GM23338 (cell line): ENCODE measurements at regions not wholly inside any gene's neighbourhood (a gene's known extent, or its start where the extent isn't known, plus 50 kb on each side); places are given as distances from the start of the nearest gene placed in this dataset.

Experiments used
- ATAC-seq: fragments of 200-7000 bp; cut with Tn5 transposase; 3 replicates; pipeline ENCODE4 v1.9.1; 2020
- DNase-seq: peaks from one replicate; pipeline ENCODE4 v3.0.0-alpha.2; 2015; ENCODE audit warnings: low spot score
- H2AFZ ChIP-seq: fragments of 200-600 bp; sonication (generic); 2 replicates; pipeline ENCODE4 v1.8.0; 2016; ENCODE audit warnings: antibody characterized with exemption, mild to moderate bottlenecking, moderate library complexity
- H3F3A ChIP-seq: fragments of 200-600 bp; sonication (generic); replicated peaks from 2 replicates; pipeline ENCODE4 v1.8.0; 2017; ENCODE audit warnings: antibody characterized with exemption, mixed run types, low read depth
- H3K27ac ChIP-seq: fragments of 200-600 bp; sonication (generic); 2 replicates; pipeline ENCODE4 v1.6.1; 2016; ENCODE audit warnings: low read depth
- H3K27me3 ChIP-seq: fragments of 200-600 bp; sonication (generic); 2 replicates; pipeline ENCODE4 v1.8.0; 2016; ENCODE audit warnings: mild to moderate bottlenecking, mixed run types, moderate library complexity; ENCODE audit not compliant: insufficient read depth
- H3K36me3 ChIP-seq: fragments of 200-600 bp; sonication (generic); 2 replicates; pipeline ENCODE4 v1.8.0; 2016; ENCODE audit warnings: mild to moderate bottlenecking; ENCODE audit not compliant: insufficient read depth
- H3K4me1 ChIP-seq: fragments of 200-600 bp; sonication (generic); 2 replicates; pipeline ENCODE4 v1.8.0; 2016; ENCODE audit warnings: mild to moderate bottlenecking, moderate library complexity; ENCODE audit not compliant: insufficient read depth
- H3K4me2 ChIP-seq: fragments of 200-600 bp; sonication (generic); 2 replicates; pipeline ENCODE4 v1.7.1; 2017; ENCODE audit warnings: mixed run types
- H3K4me3 ChIP-seq: fragments of 200-600 bp; sonication (generic); 2 replicates; pipeline ENCODE4 v1.6.1; 2016; ENCODE audit warnings: mixed run types
- H3K79me2 ChIP-seq: fragments of 200-600 bp; sonication (generic); replicated peaks from 2 replicates; pipeline ENCODE4 v1.8.0; 2017; ENCODE audit warnings: mild to moderate bottlenecking; ENCODE audit not compliant: insufficient read depth
- H3K9me2 ChIP-seq: fragments of 200-600 bp; sonication (generic); 2 replicates; pipeline ENCODE4 v1.8.0; 2017; ENCODE audit not compliant: insufficient read depth
- H4K20me1 ChIP-seq: fragments of 200-600 bp; sonication (generic); replicated peaks from 2 replicates; pipeline ENCODE4 v1.8.0; 2017; ENCODE audit warnings: mild to moderate bottlenecking; ENCODE audit not compliant: insufficient read depth
- H3K27ac Mint-ChIP-seq: 2 replicates; pipeline ENCODE4 v1.8.0; 2020; ENCODE audit warnings: inconsistent platforms, mild to moderate bottlenecking, moderate library complexity, mixed read lengths
- H3K27me3 Mint-ChIP-seq: 3 replicates; pipeline ENCODE4 v1.8.0; 2022; ENCODE audit warnings: low read depth, mild to moderate bottlenecking, moderate library complexity, mixed read lengths, inconsistent platforms; ENCODE audit not compliant: insufficient read depth, poor library complexity
- H3K36me3 Mint-ChIP-seq: 3 replicates; pipeline ENCODE4 v1.8.0; 2021; ENCODE audit warnings: low read depth, mild to moderate bottlenecking, inconsistent platforms, moderate library complexity, mixed read lengths
- H3K4me1 Mint-ChIP-seq: 3 replicates; pipeline ENCODE4 v1.8.0; 2020; ENCODE audit warnings: mild to moderate bottlenecking, inconsistent platforms, mixed read lengths
- H3K4me3 Mint-ChIP-seq: 3 replicates; pipeline ENCODE4 v1.8.0; 2021; ENCODE audit warnings: moderate library complexity, mild to moderate bottlenecking, inconsistent platforms, mixed read lengths
- H3K9me3 Mint-ChIP-seq: 3 replicates; pipeline ENCODE4 v1.8.0; 2020; ENCODE audit warnings: moderate library complexity, mild to moderate bottlenecking, inconsistent platforms, mixed read lengths
- CREB1 ChIP-seq: fragments of 250-450 bp; sonication (Bioruptor Pico); IDR thresholded peaks from 2 replicates; pipeline ENCODE4 v1.5.0; 2020; ENCODE audit warnings: low read depth, mild to moderate bottlenecking, moderate library complexity
- EZH2 ChIP-seq: fragments of 200-600 bp; sonication (generic); IDR thresholded peaks from one replicate; pipeline ENCODE4 v1.8.0; 2017; ENCODE audit warnings: antibody characterized with exemption, mild to moderate bottlenecking, low read depth; ENCODE audit not compliant: unreplicated experiment
- POLR2AphosphoS5 ChIP-seq: IDR thresholded peaks from 2 replicates; pipeline ENCODE4 v1.6.1; 2016; ENCODE audit warnings: antibody characterized with exemption, low read depth
- ZNF114 ChIP-seq: fragments of 250-450 bp; sonication (Bioruptor Pico); IDR thresholded peaks from 2 replicates; pipeline ENCODE4 v1.5.0; 2020; ENCODE audit warnings: mild to moderate bottlenecking, moderate library complexity
- TF ChIP-seq, protein P1 (sequence below): IDR thresholded peaks from one replicate; pipeline ENCODE4 v1.6.1; 2018; ENCODE audit warnings: antibody characterized with exemption; ENCODE audit not compliant: unreplicated experiment
- TF ChIP-seq, protein P2 (sequence below): IDR thresholded peaks from 2 replicates; pipeline ENCODE4 v1.6.1; 2016; ENCODE audit warnings: antibody characterized with exemption

DNA sequence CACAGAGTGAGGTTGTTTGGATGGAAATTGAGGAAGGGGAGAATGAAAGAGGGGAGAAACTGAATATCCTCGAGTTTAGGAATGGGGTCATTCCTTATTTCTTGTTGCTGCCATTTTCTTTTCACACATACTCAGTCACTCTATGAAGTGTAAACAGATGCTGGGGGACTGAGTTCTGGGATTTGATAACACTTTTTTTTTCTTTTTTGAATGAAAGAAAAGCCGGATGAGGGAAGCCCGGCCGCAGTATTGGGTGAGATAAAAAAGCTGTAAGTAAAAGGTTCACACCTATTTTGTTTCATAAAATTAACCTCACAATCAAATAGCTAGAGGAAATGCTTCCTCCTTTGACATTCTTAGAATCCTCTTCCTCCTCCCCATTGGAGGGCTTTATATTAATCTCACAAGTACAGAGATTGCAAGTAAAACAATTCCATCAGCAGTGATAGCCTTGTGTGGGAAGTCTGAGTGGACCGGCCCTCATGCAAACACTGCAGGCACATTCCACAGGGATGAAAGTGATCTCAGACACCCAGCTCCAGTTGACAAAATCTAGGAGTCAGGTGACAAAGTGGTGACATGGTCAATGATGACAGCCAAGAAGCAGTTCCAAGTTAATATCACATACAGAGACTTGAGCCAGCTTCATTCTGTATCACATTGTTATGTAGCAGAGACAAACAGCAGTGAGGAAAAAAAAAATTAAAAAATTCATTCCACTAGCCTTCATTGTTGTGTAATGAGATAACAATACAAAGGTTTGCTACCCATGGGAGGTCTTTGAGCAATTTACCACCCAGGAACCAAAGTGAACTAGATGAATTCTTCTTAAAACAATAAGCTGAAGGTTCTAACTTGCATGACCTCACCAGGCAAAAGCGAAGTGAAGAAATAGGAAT lies 391.1 kb upstream of the HSF2 start:
- Mint-ChIP-seq H3K27me3 (no peaks in the 10 kb centered on the region), H3K27ac (peak overlapping the region; percentile 49; the same call in 1 of the 2 replicates), H3K36me3 (no peaks in the 10 kb centered on the region; the same call in 2 of the 3 replicates), H3K9me3 (no peaks in the 10 kb centered on the region), H3K4me1 (peaks cover 35% of the 10 kb centered on the region), H3K4me3 (no peak overlapping the region)
- Histone ChIP-seq H3K79me2 (no peaks in the 10 kb centered on the region), H3K36me3 (no peaks in the 10 kb centered on the region), H3K4me2 (peak overlapping the region; percentile 27), H3K27me3 (no peaks in the 10 kb centered on the region), H3F3A (no peaks in the 10 kb centered on the region), H3K27ac (peak overlapping the region; percentile 77; the same call in 1 of the 2 replicates), H4K20me1 (no peaks in the 10 kb centered on the region), H3K9me2 (no peaks in the 10 kb centered on the region), H2AFZ (no peak overlapping the region), H3K4me3 (no peak overlapping the region), H3K4me1 (peaks cover 31% of the 10 kb centered on the region)
- DNase-seq (peak; percentile 16), ATAC-seq (peak; percentile 48; the same call in 2 of the 3 replicates)
- TF ChIP-seq ZNF114 (CRISPR knock-in tag), result no peak
- TF ChIP-seq EZH2, result no peak
- TF ChIP-seq, protein P1, sequence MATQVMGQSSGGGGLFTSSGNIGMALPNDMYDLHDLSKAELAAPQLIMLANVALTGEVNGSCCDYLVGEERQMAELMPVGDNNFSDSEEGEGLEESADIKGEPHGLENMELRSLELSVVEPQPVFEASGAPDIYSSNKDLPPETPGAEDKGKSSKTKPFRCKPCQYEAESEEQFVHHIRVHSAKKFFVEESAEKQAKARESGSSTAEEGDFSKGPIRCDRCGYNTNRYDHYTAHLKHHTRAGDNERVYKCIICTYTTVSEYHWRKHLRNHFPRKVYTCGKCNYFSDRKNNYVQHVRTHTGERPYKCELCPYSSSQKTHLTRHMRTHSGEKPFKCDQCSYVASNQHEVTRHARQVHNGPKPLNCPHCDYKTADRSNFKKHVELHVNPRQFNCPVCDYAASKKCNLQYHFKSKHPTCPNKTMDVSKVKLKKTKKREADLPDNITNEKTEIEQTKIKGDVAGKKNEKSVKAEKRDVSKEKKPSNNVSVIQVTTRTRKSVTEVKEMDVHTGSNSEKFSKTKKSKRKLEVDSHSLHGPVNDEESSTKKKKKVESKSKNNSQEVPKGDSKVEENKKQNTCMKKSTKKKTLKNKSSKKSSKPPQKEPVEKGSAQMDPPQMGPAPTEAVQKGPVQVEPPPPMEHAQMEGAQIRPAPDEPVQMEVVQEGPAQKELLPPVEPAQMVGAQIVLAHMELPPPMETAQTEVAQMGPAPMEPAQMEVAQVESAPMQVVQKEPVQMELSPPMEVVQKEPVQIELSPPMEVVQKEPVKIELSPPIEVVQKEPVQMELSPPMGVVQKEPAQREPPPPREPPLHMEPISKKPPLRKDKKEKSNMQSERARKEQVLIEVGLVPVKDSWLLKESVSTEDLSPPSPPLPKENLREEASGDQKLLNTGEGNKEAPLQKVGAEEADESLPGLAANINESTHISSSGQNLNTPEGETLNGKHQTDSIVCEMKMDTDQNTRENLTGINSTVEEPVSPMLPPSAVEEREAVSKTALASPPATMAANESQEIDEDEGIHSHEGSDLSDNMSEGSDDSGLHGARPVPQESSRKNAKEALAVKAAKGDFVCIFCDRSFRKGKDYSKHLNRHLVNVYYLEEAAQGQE, result no peak
- TF ChIP-seq CREB1 (CRISPR knock-in tag), result no peak

DNA sequence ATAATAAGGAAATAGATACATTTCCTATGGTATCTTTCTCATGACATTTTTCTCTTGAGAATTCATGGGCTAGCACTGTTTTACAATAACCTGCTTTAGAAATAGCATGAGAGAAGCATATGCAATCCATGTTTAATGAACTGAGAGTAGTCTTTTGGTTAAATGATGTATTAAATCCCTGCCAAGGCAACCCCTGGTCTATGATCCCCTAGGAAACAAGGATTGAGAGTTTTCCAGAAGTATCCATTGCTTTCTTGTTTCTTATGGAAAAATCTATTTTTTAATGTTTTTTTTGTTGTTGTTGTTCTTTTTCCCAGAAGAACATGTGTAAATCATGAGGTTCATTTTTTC lies 390.5 kb upstream of the HSF2 start:
- Histone ChIP-seq H3F3A (no peaks in the 10 kb centered on the region), H3K4me2 (peak overlapping the region; percentile 27; the same call in 1 of the 2 replicates), H2AFZ (no peak overlapping the region), H3K27me3 (no peaks in the 10 kb centered on the region), H3K79me2 (no peaks in the 10 kb centered on the region), H3K4me3 (no peak overlapping the region), H3K27ac (no peak overlapping the region), H3K36me3 (no peaks in the 10 kb centered on the region), H4K20me1 (no peaks in the 10 kb centered on the region), H3K4me1 (peaks cover 31% of the 10 kb centered on the region), H3K9me2 (no peaks in the 10 kb centered on the region)
- H3K9me3 Mint-ChIP-seq, result no peaks in the 10 kb centered on the region
- H3K36me3 Mint-ChIP-seq, result no peaks in the 10 kb centered on the region; the same call in 2 of the 3 replicates
- DNase-seq, result no peak
- no peak for ATAC-seq
- H3K4me3 Mint-ChIP-seq, result no peak overlapping the region
- peaks cover 35% of the 10 kb centered on the region for H3K4me1 Mint-ChIP-seq
- no peak overlapping the region for H3K27ac Mint-ChIP-seq
- H3K27me3 Mint-ChIP-seq, result no peaks in the 10 kb centered on the region
- no peak for TF ChIP-seq CREB1 (CRISPR knock-in tag)
- TF ChIP-seq ZNF114 (CRISPR knock-in tag), result no peak
- no peak for TF ChIP-seq POLR2AphosphoS5
- TF ChIP-seq, protein P1, result no peak
- TF ChIP-seq, protein P2, sequence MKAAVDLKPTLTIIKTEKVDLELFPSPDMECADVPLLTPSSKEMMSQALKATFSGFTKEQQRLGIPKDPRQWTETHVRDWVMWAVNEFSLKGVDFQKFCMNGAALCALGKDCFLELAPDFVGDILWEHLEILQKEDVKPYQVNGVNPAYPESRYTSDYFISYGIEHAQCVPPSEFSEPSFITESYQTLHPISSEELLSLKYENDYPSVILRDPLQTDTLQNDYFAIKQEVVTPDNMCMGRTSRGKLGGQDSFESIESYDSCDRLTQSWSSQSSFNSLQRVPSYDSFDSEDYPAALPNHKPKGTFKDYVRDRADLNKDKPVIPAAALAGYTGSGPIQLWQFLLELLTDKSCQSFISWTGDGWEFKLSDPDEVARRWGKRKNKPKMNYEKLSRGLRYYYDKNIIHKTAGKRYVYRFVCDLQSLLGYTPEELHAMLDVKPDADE, result no peak
